GM12878 (cell line): ENCODE measurements at regions not wholly inside any gene's neighbourhood (a gene's known extent, or its start where the extent isn't known, plus 50 kb on each side); places are given as distances from the start of the nearest gene placed in this dataset.

Experiments used
- ATAC-seq: fragments of 200-7000 bp; cut with Tn5 transposase; 3 replicates; pipeline ENCODE4 v1.9.1; 2020; ENCODE audit warnings: mild to moderate bottlenecking, moderate library complexity
- BruUV-seq: library from RNA; stranded (reverse); fragments of 400-500 nt; replicated peaks from 2 replicates; lab custom pipeline; 2021; lab: Mats Ljungman, UMichigan
- CTCF ChIA-PET: fragments of 300-600 bp; sonication (Branson Sonifier 250); formaldehyde crosslinking; extraction: SDS; loops from one replicate; lab custom pipeline; 2021; ENCODE audit warnings: inconsistent platforms; lab: Yijun Ruan, JAX
- POLR2A ChIA-PET: fragments of 350-600 bp; formaldehyde crosslinking; extraction: SDS; loops from one replicate; lab custom pipeline; 2021; ENCODE audit warnings: inconsistent platforms; lab: Charles Lee
- RAD21 ChIA-PET: fragments of 300-600 bp; sonication (Branson Sonifier 250); formaldehyde crosslinking; loops from one replicate; lab custom pipeline; 2023; ENCODE audit warnings: antibody characterized with exemption; ENCODE audit not compliant: unreplicated experiment; lab: Charles Lee
- SMC1A ChIA-PET: fragments of 300-600 bp; sonication (Branson Sonifier 250); formaldehyde crosslinking; loops from one replicate; lab custom pipeline; 2023; ENCODE audit not compliant: unreplicated experiment, uncharacterized antibody; lab: Charles Lee
- DNase-seq: peaks from one replicate; pipeline ENCODE4 v3.0.0-alpha.2; 2011; ENCODE audit warnings: low read depth, low spot score
- FAIRE-seq: peaks from 3 replicates; lab custom pipeline; 2011; peaks lifted over from hg19 to GRCh38; lab: Jason Lieb, UNC
- H2AFZ ChIP-seq: 2 replicates; pipeline ENCODE4 v1.6.0; 2011; ENCODE audit warnings: low read depth, low read length, control low read depth; ENCODE audit not compliant: control insufficient read depth
- H3K27ac ChIP-seq: 2 replicates; pipeline ENCODE4 v1.5.1; 2011; ENCODE audit warnings: control low read depth; ENCODE audit not compliant: control insufficient read depth, insufficient read depth
- H3K27me3 ChIP-seq, 2 experiments: replicated peaks in 1 of 2; 2 replicates each; pipeline versions ENCODE4 v1.6.0 to v1.6.1; 2011; ENCODE audit warnings: low read length in 1 of 2; ENCODE audit not compliant: control insufficient read depth in 2 of 2, insufficient read depth in 2 of 2
- H3K36me3 ChIP-seq, 2 experiments: 2 replicates each; pipeline ENCODE4 v1.5.1; 2011; ENCODE audit warnings: low read length in 1 of 2; ENCODE audit not compliant: control insufficient read depth in 2 of 2, insufficient read depth in 2 of 2
- H3K4me1 ChIP-seq: 2 replicates; pipeline ENCODE4 v1.6.1; 2011; ENCODE audit warnings: mild to moderate bottlenecking, low read length, moderate library complexity, mixed read lengths; ENCODE audit not compliant: control insufficient read depth, insufficient read depth
- H3K4me2 ChIP-seq: 2 replicates; pipeline ENCODE4 v1.6.0; 2011; ENCODE audit warnings: control low read depth; ENCODE audit not compliant: control insufficient read depth, insufficient read depth
- H3K4me3 ChIP-seq: fragments of 200-600 bp; sonication (generic); 2 replicates; pipeline ENCODE4 v1.5.1; 2016
- H3K79me2 ChIP-seq: 2 replicates; pipeline ENCODE4 v1.6.0; 2011; ENCODE audit warnings: low read length; ENCODE audit not compliant: control insufficient read depth, insufficient read depth
- H3K9ac ChIP-seq: 2 replicates; pipeline ENCODE4 v1.8.0; 2011; ENCODE audit warnings: low read length, control low read depth, mixed read lengths; ENCODE audit not compliant: control insufficient read depth, insufficient read depth
- H3K9me3 ChIP-seq: replicated peaks from 3 replicates; pipeline ENCODE4 v1.5.1; 2011; ENCODE audit warnings: mild to moderate bottlenecking, low read length; ENCODE audit not compliant: control insufficient read depth, insufficient read depth
- H4K20me1 ChIP-seq: 2 replicates; pipeline ENCODE4 v1.6.0; 2011; ENCODE audit not compliant: control insufficient read depth, insufficient read depth
- ATF7 ChIP-seq: fragments of 450-650 bp; IDR thresholded peaks from 2 replicates; pipeline ENCODE4 v1.6.1; 2016; ENCODE audit warnings: low read depth, mild to moderate bottlenecking
- CHD1 ChIP-seq: IDR thresholded peaks from 2 replicates; pipeline ENCODE4 v1.6.1; 2012; ENCODE audit warnings: low read depth, low read length, improper control_type of control experiment
- EGR1 ChIP-seq, 2 experiments: IDR thresholded peaks; 1 replicate in 1 of 2; 2 replicates in 1 of 2; pipeline ENCODE4 v1.6.1; 2011 to 2012; ENCODE audit warnings: low read depth in 2 of 2, low read length in 2 of 2, borderline replicate concordance in 1 of 2, mild to moderate bottlenecking in 1 of 2, moderate library complexity in 1 of 2
- ETV6 ChIP-seq, 2 experiments: fragments of 450-650 bp in 1 of 2; IDR thresholded peaks in 1 of 2; conservative IDR thresholded peaks in 1 of 2; 2 replicates each; pipeline ENCODE4 v1.6.1; 2014; ENCODE audit warnings: antibody characterized with exemption in 1 of 2, borderline replicate concordance in 1 of 2, low read depth in 1 of 2, mild to moderate bottlenecking in 1 of 2, moderate library complexity in 1 of 2
- KAT2A ChIP-seq: conservative IDR thresholded peaks from 2 replicates; pipeline ENCODE4 v1.6.1; 2011; ENCODE audit warnings: low read depth, low read length; ENCODE audit not compliant: control insufficient read depth
- MEF2A ChIP-seq: IDR thresholded peaks from 2 replicates; pipeline ENCODE4 v1.6.1; 2011; ENCODE audit warnings: low read depth, mild to moderate bottlenecking, low read length, moderate library complexity; ENCODE audit not compliant: insufficient read depth
- MEF2B ChIP-seq: fragments of 450-650 bp; IDR thresholded peaks from 2 replicates; pipeline ENCODE4 v1.6.1; 2018; ENCODE audit warnings: mild to moderate bottlenecking, moderate library complexity; ENCODE audit not compliant: partially characterized antibody, poor library complexity, severe bottlenecking
- NR2F1 ChIP-seq: fragments of 450-650 bp; conservative IDR thresholded peaks from 2 replicates; pipeline ENCODE4 v1.6.1; 2017; ENCODE audit warnings: mild to moderate bottlenecking
- RB1 ChIP-seq: fragments of 450-650 bp; formaldehyde crosslinking; IDR thresholded peaks from 2 replicates; pipeline ENCODE4 v1.6.1; 2017; ENCODE audit warnings: mild to moderate bottlenecking, borderline replicate concordance
- SIX5 ChIP-seq: IDR thresholded peaks from 2 replicates; pipeline ENCODE4 v1.6.1; 2011; ENCODE audit warnings: mild to moderate bottlenecking, low read depth, low read length, moderate library complexity; ENCODE audit not compliant: severe bottlenecking
- SRF ChIP-seq, 2 experiments: IDR thresholded peaks; 2 replicates each; pipeline ENCODE4 v1.6.1; 2011; ENCODE audit warnings: low read depth in 2 of 2, low read length in 2 of 2, mild to moderate bottlenecking in 1 of 2, moderate library complexity in 1 of 2
- TCF12 ChIP-seq: IDR thresholded peaks from 2 replicates; pipeline ENCODE4 v1.6.1; 2011; ENCODE audit warnings: low read depth, mild to moderate bottlenecking, low read length
- YBX1 ChIP-seq: fragments of 450-650 bp; IDR thresholded peaks from 2 replicates; pipeline ENCODE4 v1.6.1; 2016; ENCODE audit warnings: antibody characterized with exemption
- ZNF207 ChIP-seq: fragments of 450-650 bp; IDR thresholded peaks from 2 replicates; pipeline ENCODE4 v1.6.1; 2014; ENCODE audit warnings: antibody characterized with exemption, mild to moderate bottlenecking, borderline replicate concordance
- WGBS: methylation state at CpG from one replicate; pipeline ENCODE4 v1.1.6; 2016; ENCODE audit warnings: low lambda C conversion rate; ENCODE audit not compliant: insufficient replicate concordance, insufficient coverage; ENCODE audit errors: missing lambda C conversion rate; 5-methylcytosine and 5-hydroxymethylcytosine counted together
- in situ Hi-C: fragments of 300-500 bp; cut with MboI; formaldehyde crosslinking; loops from 9 replicates; pipeline ENCODE4 v1.14.3; 2018; ENCODE audit warnings: mixed read lengths
- intact Hi-C: fragments of 100-400 bp; cut with micrococcal nuclease; formaldehyde crosslinking; loops from one replicate; pipeline ENCODE4 v1.14.2; 2022; ENCODE audit not compliant: unreplicated experiment

DNA sequence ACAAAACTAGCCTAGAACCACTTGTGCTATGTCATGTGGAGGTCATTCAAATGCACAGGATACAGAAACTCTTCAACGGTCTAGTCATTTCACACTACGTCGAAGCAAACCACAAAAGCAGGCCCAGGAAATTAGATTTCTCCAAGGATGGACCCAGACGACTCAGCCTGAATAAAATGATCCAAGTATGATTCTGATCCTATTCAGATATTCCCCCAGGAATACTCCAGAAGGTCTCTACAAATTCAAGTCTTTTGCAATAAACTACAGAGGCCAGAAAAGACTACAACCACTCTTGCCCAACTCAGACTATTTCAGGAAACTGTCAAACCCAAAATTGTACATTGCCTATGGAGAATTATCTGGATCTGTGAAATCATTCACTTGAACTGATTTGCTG is 422.5 kb downstream of the METTL4 start:
- no peaks in the 10 kb centered on the region for H3K4me1 ChIP-seq
- H3K79me2 ChIP-seq = no peaks in the 10 kb centered on the region
- H3K9ac ChIP-seq = no peak overlapping the region
- POLR2A ChIA-PET = no interaction called here
- RAD21 ChIA-PET = no interaction called here
- FAIRE-seq (no peak), ATAC-seq (no peak), DNase-seq (no peak)
- TF ChIP-seq CHD1 (no peak), KAT2A (no peak), ZNF207 (no peak), TCF12 (no peak), EGR1 (IDR thresholded peaks at IDR 0.05; ENCODE audit: borderline replicate concordance in 1 of 2, low read depth in 2 of 2, low read length in 2 of 2) (no peak), MEF2A (no peak), NR2F1 (no peak), RB1 (no peak)
- 17% methylated on average over 4 of the region's 4 CpGs for WGBS
- no peak overlapping the region for H3K27ac ChIP-seq
- CTCF ChIA-PET = no interaction called here
- no peaks in the 10 kb centered on the region for H3K27me3 ChIP-seq
- H3K4me2 ChIP-seq = no peak overlapping the region
- no peak overlapping the region for H2AFZ ChIP-seq
- SMC1A ChIA-PET = interaction anchor here (0.9 to 1.6 kb wide), 2 partner anchors 23 to 42 kb away, joined by 3 to 4 read pairs; no protein-coding TSS in a partner anchor
- no peaks in the 10 kb centered on the region for H3K36me3 ChIP-seq
- in situ Hi-C loops = no loop called here
- no peak overlapping the region for H3K4me3 ChIP-seq
- BruUV-seq = no TSS peak
- intact Hi-C loops = no loop called here
- H3K9me3 ChIP-seq = no peaks in the 10 kb centered on the region
- no peaks in the 10 kb centered on the region for H4K20me1 ChIP-seq

DNA sequence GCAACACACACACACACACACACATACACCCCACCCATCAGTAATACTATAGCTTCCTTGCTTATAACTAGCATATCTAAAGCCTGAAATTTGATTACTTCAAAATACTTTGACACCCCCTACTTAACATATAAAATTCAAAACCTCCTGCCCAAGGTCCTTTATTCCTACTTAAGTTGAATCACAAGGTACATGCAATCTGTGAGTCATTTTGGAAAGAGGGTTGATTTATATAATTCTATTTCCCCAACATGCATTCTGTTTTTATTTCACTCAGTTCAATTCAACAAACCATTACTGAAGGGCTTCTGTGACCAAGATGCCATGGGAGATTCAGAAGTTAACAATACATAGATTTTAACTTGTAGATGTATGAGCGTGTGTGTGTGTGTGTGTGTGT is 420.7 kb downstream of the METTL4 start:
- no peaks in the 10 kb centered on the region for H3K27me3 ChIP-seq
- H4K20me1 ChIP-seq = no peaks in the 10 kb centered on the region
- RAD21 ChIA-PET = no interaction called here
- BruUV-seq = no TSS peak
- WGBS = 4% methylated on average over 1 of the region's 1 CpG
- H3K4me2 ChIP-seq = no peak overlapping the region
- no peak overlapping the region for H3K9ac ChIP-seq
- in situ Hi-C loops (no loop called here), intact Hi-C loops (no loop called here)
- POLR2A ChIA-PET = no interaction called here
- no peaks in the 10 kb centered on the region for H3K9me3 ChIP-seq
- FAIRE-seq (no peak), ATAC-seq (no peak), DNase-seq (no peak)
- H2AFZ ChIP-seq = no peak overlapping the region
- CTCF ChIA-PET = interaction anchor here (1.3 kb wide), 1 partner anchor 65 kb away, joined by 3 read pairs; no protein-coding TSS in a partner anchor
- H3K4me1 ChIP-seq = no peaks in the 10 kb centered on the region
- no peaks in the 10 kb centered on the region for H3K36me3 ChIP-seq
- H3K4me3 ChIP-seq = no peak overlapping the region
- SMC1A ChIA-PET = interaction anchor here (1.6 kb wide), 1 partner anchor 44 kb away, joined by 4 read pairs; no protein-coding TSS in a partner anchor
- H3K27ac ChIP-seq = no peak overlapping the region
- no peaks in the 10 kb centered on the region for H3K79me2 ChIP-seq
- TF ChIP-seq ATF7 (no peak), ETV6 (conservative IDR thresholded peaks at IDR 0.05 in 1 of 2, IDR thresholded peaks at IDR 0.05 in 1 of 2; ENCODE audit: borderline replicate concordance in 1 of 2, low read depth in 1 of 2) (no peak), SIX5 (no peak), YBX1 (no peak), MEF2B (no peak), SRF (IDR thresholded peaks at IDR 0.05; ENCODE audit: low read depth in 2 of 2, low read length in 2 of 2) (no peak)
